Neural crest cell (in vitro differentiated cells): ENCODE measurements at regions not wholly inside any gene's neighbourhood (a gene's known extent, or its start where the extent isn't known, plus 50 kb on each side); places are given as distances from the start of the nearest gene placed in this dataset.

Experiments used
- DNase-seq: peaks from one replicate; pipeline ENCODE4 v3.0.0; 2021; ENCODE audit warnings: low read depth, mixed read lengths, low spot score
- H3K27ac Mint-ChIP-seq: one replicate; pipeline ENCODE4 v1.8.0; 2021; ENCODE audit warnings: mild to moderate bottlenecking, mixed read lengths; ENCODE audit not compliant: unreplicated experiment
- H3K27me3 Mint-ChIP-seq: 2 replicates; pipeline ENCODE4 v1.8.0; 2021; ENCODE audit warnings: low read depth, mild to moderate bottlenecking, mixed read lengths
- H3K36me3 Mint-ChIP-seq: 2 replicates; pipeline ENCODE4 v1.8.0; 2021; ENCODE audit warnings: low read depth, mild to moderate bottlenecking, mixed read lengths
- H3K4me1 Mint-ChIP-seq: 2 replicates; pipeline ENCODE4 v1.8.0; 2021; ENCODE audit warnings: mixed read lengths
- H3K4me3 Mint-ChIP-seq: one replicate; pipeline ENCODE4 v1.8.0; 2021; ENCODE audit warnings: mild to moderate bottlenecking, mixed read lengths
- H3K9me3 Mint-ChIP-seq: 2 replicates; pipeline ENCODE4 v1.8.0; 2021; ENCODE audit warnings: mixed read lengths
- CTCF ChIP-seq: fragments of 200-600 bp; sonication (generic); conservative IDR thresholded peaks from 2 replicates; pipeline ENCODE4 v1.5.0; 2021; ENCODE audit warnings: antibody characterized with exemption, mild to moderate bottlenecking

DNA sequence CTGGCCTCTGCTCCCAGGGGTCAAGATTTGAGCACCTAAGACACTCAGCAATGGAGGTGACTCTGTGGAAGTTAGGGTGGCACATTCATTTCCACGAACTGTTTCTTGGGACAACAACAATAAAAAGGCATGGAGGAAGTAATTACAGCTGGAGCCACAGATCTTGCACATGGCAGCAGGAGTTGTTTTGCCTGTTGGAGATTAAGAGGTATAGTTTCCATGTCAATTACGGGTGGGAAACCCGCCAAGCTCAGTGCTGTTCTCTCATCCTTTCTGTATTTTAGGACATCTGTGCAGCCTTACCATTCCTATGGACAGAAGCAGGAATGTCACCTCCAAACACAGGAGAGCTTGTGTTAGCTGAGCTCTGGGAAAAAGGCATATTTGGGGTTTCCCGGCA lies 201.2 kb downstream of the SNX10 start:
- Mint-ChIP-seq H3K36me3 (no peaks in the 10 kb centered on the region), H3K27ac (peak overlapping the region; percentile 38), H3K27me3 (peaks cover 3% of the 10 kb centered on the region), H3K4me3 (no peak overlapping the region), H3K9me3 (no peaks in the 10 kb centered on the region), H3K4me1 (no peaks in the 10 kb centered on the region)
- TF ChIP-seq CTCF = no peak
- DNase-seq = no peak

DNA sequence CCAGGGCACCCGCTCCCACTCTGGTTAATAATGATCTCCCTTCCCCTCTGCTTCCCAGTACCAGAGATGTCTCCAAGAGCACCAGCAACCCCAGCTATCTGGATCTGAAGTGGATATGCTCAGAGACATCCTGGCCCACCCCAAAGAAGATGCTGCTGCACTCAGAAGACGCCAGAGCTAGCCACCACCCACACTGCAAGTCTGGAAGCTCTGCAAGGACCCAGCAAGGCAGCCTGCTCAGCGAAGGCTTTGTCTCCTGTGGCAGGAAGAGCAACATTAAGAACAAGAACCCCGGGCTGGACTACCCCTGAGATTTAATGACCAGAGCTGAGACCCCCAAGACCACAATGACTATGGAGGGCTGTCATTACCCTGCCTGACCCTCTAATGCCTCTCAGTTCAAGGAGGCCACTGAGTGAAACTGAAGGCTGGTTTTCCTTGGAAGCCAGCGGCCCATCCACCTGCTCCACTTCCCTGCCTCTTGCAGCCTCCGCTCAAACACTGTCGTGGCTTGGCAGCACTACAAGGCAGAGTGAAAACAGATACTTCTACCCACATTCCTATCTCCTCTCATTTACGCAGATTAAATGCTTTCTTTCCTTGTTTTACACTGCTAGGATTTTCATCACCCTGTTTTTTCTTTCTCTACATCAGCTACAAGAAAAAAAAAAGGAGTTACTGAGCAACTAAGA lies 202.2 kb downstream of the SNX10 start:
- H3K27me3 Mint-ChIP-seq = no peaks in the 10 kb centered on the region
- H3K4me3 Mint-ChIP-seq = no peak overlapping the region
- H3K27ac Mint-ChIP-seq = peak overlapping the region; percentile 17
- H3K4me1 Mint-ChIP-seq = no peaks in the 10 kb centered on the region
- no peaks in the 10 kb centered on the region for H3K36me3 Mint-ChIP-seq
- TF ChIP-seq CTCF = no peak
- no peaks in the 10 kb centered on the region for H3K9me3 Mint-ChIP-seq
- DNase-seq = no peak

- Mint-ChIP-seq H3K4me1 (no peaks in the 10 kb centered on the region), H3K36me3 (no peaks in the 10 kb centered on the region)
These were observed 203.9 kb downstream of the SNX10 start for GRCh38 chr7:26495569-26495968.

GRCh38 chr7:26497801-26498596 lies 206.3 kb downstream of the SNX10 start:
- Mint-ChIP-seq H3K4me3 (no peak overlapping the region), H3K27me3 (peaks cover 2% of the 10 kb centered on the region), H3K27ac (no peak overlapping the region), H3K36me3 (no peaks in the 10 kb centered on the region), H3K9me3 (no peaks in the 10 kb centered on the region), H3K4me1 (no peaks in the 10 kb centered on the region)
- no peak for DNase-seq
- no peak for TF ChIP-seq CTCF

More at GRCh38 chr7:26495569-26495968, 203.9 kb downstream of the SNX10 start:
- no peak overlapping the region for H3K4me3 Mint-ChIP-seq
- no peaks in the 10 kb centered on the region for H3K9me3 Mint-ChIP-seq
- H3K27ac Mint-ChIP-seq = no peak overlapping the region
- TF ChIP-seq CTCF = no peak
- DNase-seq = no peak
- no peaks in the 10 kb centered on the region for H3K27me3 Mint-ChIP-seq

DNA sequence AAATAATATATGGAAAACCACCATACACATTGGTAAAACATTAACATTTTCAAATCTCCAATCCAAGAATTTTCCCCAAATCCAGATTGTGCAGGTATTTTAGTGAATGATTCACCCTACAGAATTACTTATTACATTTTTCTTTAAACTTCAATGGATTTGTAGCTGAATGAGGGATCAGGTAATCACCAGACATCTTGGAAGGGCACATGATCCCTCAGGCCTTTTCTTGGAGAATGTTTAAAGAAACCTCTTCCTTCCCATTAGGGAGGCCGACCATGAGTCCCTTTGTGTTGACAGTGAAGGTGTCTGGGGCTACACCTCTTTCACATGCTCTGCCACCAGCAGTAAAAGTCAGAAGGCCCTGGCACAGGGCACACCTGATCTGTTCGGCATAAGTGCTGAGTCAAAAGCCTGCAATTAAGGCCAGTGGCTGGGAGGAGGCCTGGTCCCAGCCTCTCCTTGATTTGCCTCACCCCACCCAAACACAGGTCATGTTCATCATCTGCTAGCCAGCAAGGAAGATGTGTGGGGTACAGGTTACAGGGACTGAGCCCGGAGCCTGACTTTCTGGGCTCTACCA lies 207.7 kb downstream of the SNX10 start:
- no peak overlapping the region for H3K27ac Mint-ChIP-seq
- no peaks in the 10 kb centered on the region for H3K4me1 Mint-ChIP-seq

More for the DNA sequence above, 207.7 kb downstream of the SNX10 start:
- Mint-ChIP-seq H3K9me3 (no peaks in the 10 kb centered on the region), H3K36me3 (no peaks in the 10 kb centered on the region), H3K4me3 (no peak overlapping the region), H3K27me3 (peaks cover 2% of the 10 kb centered on the region)
- no peak for DNase-seq
- no peak for TF ChIP-seq CTCF
